ENCODE measurements at regions not wholly inside any gene's neighbourhood (a gene's known extent, or its start where the extent isn't known, plus 50 kb on each side); places are given as distances from the start of the nearest gene placed in this dataset.

DNA sequence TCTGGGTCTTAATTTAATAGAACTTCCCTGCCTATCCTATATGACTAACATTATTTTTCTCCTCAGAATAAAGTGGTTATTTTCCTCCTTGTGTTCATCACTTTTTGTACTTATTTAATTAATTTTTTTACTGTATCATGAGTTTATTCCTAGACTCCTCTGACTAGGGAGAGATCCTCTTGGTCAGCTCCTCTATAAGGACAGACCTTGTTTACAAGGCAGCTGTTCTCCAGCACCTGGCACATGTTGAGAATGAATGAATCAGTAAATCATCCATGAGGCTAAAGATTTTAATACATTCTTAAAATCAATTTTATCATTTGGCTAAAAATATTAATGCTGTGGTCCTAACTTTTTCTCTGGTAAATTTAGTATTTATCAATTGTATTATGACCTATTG, 139.8 kb downstream of the NUDT12 start:
- TF ChIP-seq, protein P1, sequence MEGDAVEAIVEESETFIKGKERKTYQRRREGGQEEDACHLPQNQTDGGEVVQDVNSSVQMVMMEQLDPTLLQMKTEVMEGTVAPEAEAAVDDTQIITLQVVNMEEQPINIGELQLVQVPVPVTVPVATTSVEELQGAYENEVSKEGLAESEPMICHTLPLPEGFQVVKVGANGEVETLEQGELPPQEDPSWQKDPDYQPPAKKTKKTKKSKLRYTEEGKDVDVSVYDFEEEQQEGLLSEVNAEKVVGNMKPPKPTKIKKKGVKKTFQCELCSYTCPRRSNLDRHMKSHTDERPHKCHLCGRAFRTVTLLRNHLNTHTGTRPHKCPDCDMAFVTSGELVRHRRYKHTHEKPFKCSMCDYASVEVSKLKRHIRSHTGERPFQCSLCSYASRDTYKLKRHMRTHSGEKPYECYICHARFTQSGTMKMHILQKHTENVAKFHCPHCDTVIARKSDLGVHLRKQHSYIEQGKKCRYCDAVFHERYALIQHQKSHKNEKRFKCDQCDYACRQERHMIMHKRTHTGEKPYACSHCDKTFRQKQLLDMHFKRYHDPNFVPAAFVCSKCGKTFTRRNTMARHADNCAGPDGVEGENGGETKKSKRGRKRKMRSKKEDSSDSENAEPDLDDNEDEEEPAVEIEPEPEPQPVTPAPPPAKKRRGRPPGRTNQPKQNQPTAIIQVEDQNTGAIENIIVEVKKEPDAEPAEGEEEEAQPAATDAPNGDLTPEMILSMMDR (IDR thresholded peaks at IDR 0.05; ENCODE audit: extremely low read depth in 1 of 2, insufficient read depth in 1 of 2, low read depth in 1 of 2, low read length in 2 of 2) = no peak
- no peak for TF ChIP-seq JUN (IDR thresholded peaks at IDR 0.05; ENCODE audit: borderline replicate concordance, insufficient read depth, insufficient read length, low read depth)
- TF ChIP-seq POLR2A (IDR thresholded peaks at IDR 0.05; ENCODE audit: low read depth, low read length) = no peak
- TF ChIP-seq POLR2AphosphoS5 (IDR thresholded peaks at IDR 0.05; ENCODE audit: insufficient read depth, low read depth, low read length) = no peak

Measured in endothelial cell of umbilical vein (primary cell).